IMR-90 (cell line): ENCODE measurements at regions not wholly inside any gene's neighbourhood (a gene's known extent, or its start where the extent isn't known, plus 50 kb on each side); places are given as distances from the start of the nearest gene placed in this dataset.

Source experiments
- CEBPB ChIP-seq: IDR thresholded peaks from 2 replicates; pipeline ENCODE4 v1.6.1; 2012; ENCODE audit warnings: low read depth, low read length, improper control_type of control experiment
- CTCF ChIP-seq: conservative IDR thresholded peaks from 2 replicates; pipeline ENCODE4 v1.5.1; 2012; ENCODE audit warnings: mild to moderate bottlenecking, low read depth, low read length, improper control_type of control experiment
- ELK1 ChIP-seq: fragments of 150-350 bp; IDR thresholded peaks from 2 replicates; pipeline ENCODE4 v1.6.1; 2016; ENCODE audit warnings: low read depth, mild to moderate bottlenecking, low read length, moderate library complexity, borderline replicate concordance
- FOS ChIP-seq: fragments of 150-350 bp; IDR thresholded peaks from 2 replicates; pipeline ENCODE4 v1.6.1; 2016; ENCODE audit warnings: low read depth, low read length
- MXI1 ChIP-seq: IDR thresholded peaks from 2 replicates; pipeline ENCODE4 v1.6.1; 2012; ENCODE audit warnings: low read depth, mild to moderate bottlenecking, low read length, moderate library complexity, borderline replicate concordance
- POLR2A ChIP-seq: IDR thresholded peaks from 2 replicates; pipeline ENCODE4 v1.6.1; 2012; ENCODE audit warnings: mild to moderate bottlenecking, low read depth, low read length
- RAD21 ChIP-seq: IDR thresholded peaks from 2 replicates; pipeline ENCODE4 v1.6.1; 2012; ENCODE audit warnings: low read length, improper control_type of control experiment
- RCOR1 ChIP-seq: IDR thresholded peaks from 2 replicates; pipeline ENCODE4 v1.6.1; 2012; ENCODE audit warnings: mild to moderate bottlenecking, low read length, improper control_type of control experiment; ENCODE audit not compliant: insufficient replicate concordance
- RFX5 ChIP-seq: IDR thresholded peaks from 2 replicates; pipeline ENCODE4 v1.8.0; 2012; ENCODE audit warnings: low read depth, mild to moderate bottlenecking, low read length, moderate library complexity
- USF2 ChIP-seq: fragments of 150-350 bp; IDR thresholded peaks from 2 replicates; pipeline ENCODE4 v1.6.1; 2017; ENCODE audit warnings: mild to moderate bottlenecking, antibody characterized with exemption, low read length, low read depth

- TF ChIP-seq CTCF (no peak), CEBPB (no peak), RAD21 (no peak), ELK1 (no peak), POLR2A (no peak), FOS (no peak), RCOR1 (no peak), USF2 (no peak), RFX5 (no peak), MXI1 (no peak)
These were observed 271.7 kb upstream of the RAB6C start for GRCh38 chr2:129707800-129708199.
